GM18499 (cell line): ENCODE measurements at regions not wholly inside any gene's neighbourhood (a gene's known extent, or its start where the extent isn't known, plus 50 kb on each side); places are given as distances from the start of the nearest gene placed in this dataset.

Source experiments
- ATAC-seq: cut with Tn5 transposase; IDR thresholded peaks from one replicate; pipeline ENCODE4 v1.9.1; 2021; ENCODE audit warnings: moderate number of reproducible peaks; ENCODE audit not compliant: insufficient read depth, unreplicated experiment

DNA sequence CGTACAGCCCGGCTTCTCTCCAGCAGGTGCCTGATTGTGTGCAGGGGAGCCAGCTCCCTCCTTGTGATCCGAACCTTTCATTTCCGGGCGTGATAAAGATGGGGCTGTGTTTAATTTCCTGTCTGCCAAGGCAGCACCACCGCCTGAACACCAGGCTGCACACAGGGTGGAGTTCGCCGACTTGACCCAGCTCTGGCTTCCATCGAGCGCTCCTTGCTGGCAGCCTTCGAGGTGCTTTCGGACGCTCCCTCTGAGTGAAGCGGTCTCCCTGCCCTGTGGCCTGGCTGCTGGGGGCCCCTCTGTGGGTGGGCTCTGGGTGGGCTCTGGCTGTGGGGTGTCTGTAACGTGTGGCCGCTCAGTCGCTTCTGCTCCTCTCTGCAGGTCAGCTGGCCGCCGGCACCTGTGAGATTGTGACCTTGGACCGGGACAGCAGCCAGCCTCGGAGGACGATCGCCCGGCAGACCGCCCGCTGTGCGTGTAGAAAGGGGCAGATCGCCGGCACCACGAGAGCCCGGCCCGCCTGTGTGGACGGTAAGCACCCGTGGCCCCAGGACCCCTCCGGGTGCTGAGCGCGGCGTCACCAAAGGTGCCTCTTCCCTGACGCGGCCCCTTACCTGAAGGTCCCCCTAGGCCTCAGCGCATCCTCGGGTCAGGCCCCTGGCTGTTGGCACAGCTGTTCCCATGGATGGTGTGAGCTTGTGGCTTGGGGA lies 1181.3 kb downstream of the BRD1 start:
- ATAC-seq: no peak

GRCh38 chr22:48645766-48646165 lies 1181.9 kb downstream of the BRD1 start:
- no peak for ATAC-seq

- ATAC-seq: no peak
Observed at GRCh38 chr22:48644997-48645396, 1182.7 kb downstream of the BRD1 start.

DNA sequence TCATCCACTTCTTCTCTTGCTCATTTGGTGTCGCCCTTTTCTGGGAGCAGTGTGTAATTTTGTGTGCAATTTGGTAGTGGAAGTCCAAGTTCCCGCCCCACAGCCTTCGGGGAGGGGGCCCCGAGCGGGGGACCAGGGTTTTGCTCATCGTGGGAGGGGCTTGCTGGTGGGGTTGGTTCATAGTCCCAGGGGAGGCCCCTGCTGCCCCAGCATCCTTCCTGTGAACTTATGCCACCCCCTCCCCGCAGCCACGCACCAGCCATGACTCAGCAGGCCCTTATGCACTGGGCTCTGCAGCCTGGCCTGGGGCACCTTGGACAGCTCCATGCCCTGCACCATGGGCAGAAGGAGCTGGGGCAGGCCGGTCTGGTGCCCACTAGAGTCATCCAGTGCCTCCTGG lies 1183.6 kb downstream of the BRD1 start:
- ATAC-seq: no peak

GRCh38 chr22:48643066-48643731 lies 1184.5 kb downstream of the BRD1 start:
- ATAC-seq: no peak

DNA sequence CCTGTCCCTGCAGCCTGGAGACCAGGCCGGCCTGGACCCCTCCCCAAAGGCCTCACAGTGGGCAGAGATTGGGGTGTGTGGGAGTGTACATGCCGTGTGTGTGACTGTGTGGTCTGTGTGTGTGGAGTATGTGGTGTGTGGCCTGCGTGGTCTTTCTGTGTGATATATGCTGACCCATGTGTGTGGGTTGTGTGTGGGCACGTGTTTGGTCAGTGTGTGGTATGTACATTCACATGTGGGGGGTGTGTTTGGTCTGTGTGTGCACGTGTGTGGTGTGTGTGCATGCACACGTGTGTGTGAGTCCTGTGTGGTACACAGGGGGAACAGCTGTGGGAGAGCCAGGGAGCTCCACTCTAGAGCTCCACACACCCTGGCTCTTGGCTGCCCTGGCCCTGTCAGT lies 1185.1 kb downstream of the BRD1 start:
- ATAC-seq: no peak

- ATAC-seq: no peak
Observed at GRCh38 chr22:48641906-48642475, 1185.7 kb downstream of the BRD1 start.

- ATAC-seq: no peak
Observed at GRCh38 chr22:48640890-48641841, 1186.5 kb downstream of the BRD1 start.

DNA sequence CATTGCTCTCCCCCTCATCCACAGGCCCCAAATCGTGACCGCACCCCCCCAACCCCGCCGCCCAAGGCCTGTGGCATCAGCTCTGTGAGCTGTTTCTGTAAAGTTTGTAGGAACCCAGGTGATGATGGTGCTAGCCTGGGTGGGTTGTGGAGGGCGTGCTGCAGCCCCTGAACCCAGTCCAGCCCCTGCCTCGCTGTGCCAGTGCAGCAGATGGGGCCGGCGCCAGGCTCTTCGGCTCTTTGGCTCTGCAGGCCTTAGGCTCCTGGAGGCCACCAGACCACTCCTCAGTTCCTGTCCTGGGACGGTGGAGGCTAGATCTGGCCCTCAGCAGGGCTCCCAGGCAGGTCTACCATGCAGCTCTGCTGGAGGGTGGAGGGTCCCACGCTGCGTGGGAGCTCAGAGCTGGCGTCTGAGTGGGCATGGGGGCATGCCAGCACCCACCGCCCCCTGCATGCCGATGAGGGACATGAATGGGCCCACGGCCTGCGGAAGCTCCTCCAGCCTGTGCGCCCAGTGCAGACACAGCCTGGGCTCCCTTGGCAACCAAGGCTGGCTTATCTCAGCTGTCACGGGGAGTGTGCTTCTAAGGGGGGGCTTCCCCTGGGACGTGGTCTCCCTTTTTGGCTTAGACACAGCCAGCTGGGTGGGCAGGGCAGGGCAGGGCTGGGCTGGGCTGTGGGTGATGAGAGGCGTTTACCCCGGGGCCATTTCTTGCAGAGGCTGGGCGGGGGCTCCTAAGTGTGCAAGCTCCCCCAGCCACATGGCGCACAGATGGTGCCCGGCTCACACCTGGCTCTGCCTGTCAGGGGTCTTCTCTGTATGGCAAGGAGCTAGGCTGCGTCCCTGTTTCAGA lies 1187.6 kb downstream of the BRD1 start:
- ATAC-seq: no peak

DNA sequence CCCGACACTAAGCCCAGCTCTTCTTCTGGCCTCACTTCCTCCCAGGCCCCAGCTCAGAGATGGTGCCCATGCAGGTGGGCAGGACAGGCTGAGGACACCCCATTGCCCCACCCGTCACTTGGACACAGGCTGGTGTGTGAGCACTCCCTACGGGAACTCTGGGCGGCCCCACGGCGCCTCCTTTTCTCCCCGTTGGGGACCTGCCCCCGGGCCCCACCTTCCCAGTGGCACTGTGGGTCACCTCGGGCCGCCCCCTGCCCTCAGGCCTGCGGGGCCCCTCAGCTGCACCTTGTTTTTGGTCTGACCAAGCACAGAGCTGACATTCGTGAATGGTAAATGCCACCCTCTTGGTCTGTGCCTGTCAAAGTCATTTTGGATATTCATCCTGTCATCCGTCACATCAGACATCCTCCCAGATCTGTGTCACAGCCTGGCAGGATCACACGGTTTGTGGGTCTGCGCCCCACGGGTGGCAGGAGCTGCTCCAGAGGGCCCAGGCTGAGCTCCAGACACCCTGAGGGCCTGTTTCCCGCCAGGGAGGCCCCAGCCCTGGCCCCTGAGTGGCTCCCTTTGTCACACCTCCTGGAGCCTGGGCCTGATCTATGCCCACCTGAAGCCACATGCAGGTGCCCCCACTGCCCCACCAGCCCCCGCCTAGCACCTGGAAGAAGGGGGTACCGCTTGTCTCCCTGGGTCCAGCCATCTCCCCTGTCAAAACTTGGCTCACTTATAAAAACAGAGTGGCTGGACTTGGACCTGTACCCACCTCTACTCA lies 1188.5 kb downstream of the BRD1 start:
- no peak for ATAC-seq

DNA sequence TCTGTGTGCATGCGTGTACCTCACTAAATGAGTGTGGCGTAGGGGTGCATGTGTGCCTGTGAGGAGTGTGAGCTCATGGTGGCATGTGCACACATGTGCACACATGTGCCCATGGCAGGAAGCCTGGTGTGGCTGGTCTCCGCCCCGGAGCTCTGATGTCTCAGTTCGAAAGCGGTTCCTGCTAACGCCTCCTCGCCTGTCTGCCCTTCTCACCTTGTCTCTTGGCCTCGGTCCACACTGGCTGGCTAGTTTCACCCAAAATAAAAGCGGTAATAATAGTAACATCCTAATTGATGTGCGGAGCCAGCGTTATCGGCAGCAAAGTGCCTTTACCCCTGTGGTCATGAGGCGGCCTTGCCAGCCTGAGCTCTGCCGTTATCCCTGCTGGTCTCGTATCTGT lies 1190.4 kb downstream of the BRD1 start:
- no peak for ATAC-seq

DNA sequence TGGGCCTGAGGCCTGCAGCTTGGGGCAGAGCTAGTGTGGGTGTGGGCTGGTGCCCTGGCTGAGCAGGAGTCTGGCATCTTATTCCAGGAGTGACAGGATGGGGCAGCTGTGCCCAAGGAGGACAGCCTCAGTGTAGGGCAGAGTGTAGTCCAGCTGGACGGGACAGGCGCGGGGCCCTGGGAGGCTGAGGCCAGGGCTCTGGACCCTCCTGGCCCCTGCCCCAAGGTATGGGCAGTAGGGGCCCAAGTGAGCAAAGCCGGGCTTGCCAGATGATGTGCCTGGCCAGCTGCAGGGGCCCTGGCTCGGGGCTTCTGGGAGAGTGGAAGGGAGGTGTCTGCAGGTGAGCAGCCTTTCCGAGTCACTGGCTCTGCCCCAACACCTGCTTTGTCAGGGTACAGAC lies 1190.9 kb downstream of the BRD1 start:
- ATAC-seq: no peak

DNA sequence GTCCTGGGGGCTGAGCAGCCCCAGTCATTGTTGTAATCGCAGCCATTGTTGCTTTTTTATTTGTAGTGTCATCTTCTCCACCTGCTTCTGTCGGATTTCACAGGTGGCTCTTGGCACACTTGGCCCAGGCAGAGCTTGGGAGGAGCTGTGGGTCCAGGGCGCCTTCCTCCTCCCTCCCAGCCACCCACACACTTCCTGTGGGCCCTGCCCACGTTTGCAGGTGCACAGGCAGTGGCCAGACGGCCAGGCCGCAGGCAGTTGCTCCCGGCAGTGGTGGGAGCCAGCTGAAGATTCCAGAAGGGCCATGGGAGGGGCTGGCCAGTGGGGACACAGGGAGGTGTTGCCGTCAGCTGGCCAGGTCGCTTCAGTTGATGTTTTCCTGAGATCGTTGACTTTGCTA lies 1191.9 kb downstream of the BRD1 start:
- ATAC-seq: no peak

DNA sequence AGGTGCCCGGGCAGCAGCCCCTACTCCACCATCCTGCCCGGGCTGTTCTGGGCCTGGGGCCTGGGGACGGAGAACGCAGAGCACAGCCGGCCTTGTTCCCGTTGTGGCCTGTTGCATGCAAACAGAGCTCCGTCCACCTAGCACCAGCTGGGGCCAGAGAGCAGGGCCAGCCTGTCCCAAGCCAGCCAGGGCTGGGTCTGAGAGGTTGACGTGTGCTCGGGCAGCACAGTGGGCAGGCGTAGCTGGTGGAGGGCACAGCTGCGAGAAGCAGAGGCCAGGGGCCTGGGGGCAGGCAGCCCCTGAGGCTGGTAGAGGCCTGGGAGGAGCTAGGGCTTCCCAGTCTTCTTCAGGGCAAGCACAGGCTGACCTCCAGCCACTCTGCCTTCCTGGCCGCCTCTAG lies 1192.6 kb downstream of the BRD1 start:
- no peak for ATAC-seq

- ATAC-seq: no peak
Observed at GRCh38 chr22:48633996-48634836, 1193.5 kb downstream of the BRD1 start.

DNA sequence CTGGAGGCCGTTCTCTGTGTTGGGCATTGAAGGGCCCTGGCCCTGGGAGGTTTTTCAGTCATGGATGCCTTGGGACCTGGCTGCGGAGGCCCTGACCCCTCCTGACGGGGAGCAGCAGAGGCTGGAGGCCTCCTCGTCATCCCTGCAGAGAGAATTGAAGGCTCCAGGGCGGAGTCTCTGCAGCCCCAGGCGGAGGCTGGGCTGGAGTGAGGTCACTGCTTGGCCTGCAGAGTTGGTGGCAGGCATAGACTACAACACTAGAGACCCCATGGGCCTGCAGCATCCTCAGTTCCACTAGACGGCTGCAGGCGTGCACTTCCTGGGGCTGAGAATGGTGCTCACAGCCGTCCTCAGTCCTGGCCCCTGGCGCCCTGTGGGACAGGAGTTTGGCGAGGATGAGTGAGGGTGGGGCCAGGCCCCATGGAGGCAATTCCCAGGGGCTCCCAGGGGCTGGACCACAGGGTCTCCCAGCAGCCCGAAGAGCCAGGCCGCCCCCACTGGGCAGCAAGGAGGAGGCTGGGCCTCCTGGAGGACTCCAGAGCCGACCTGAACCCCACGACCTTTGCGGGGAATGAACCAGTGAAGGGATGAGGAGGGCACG lies 1194.9 kb downstream of the BRD1 start:
- no peak for ATAC-seq

- ATAC-seq: no peak
Observed at GRCh38 chr22:48631288-48631863, 1196.3 kb downstream of the BRD1 start.
